HUES64 (cell line): ENCODE measurements at regions not wholly inside any gene's neighbourhood (a gene's known extent, or its start where the extent isn't known, plus 50 kb on each side); places are given as distances from the start of the nearest gene placed in this dataset.

Source experiments
- H3K27ac ChIP-seq: 2 replicates; pipeline ENCODE4 v1.7.0; 2013; ENCODE audit warnings: low read depth, low read length, inconsistent platforms
- H3K27me3 ChIP-seq: 2 replicates; pipeline ENCODE4 v1.6.1; 2013; ENCODE audit warnings: mild to moderate bottlenecking, low read length; ENCODE audit not compliant: insufficient read depth
- H3K36me3 ChIP-seq: 2 replicates; pipeline ENCODE4 v1.6.1; 2013; ENCODE audit warnings: mild to moderate bottlenecking, low read length; ENCODE audit not compliant: insufficient read depth
- H3K4me1 ChIP-seq: 2 replicates; pipeline ENCODE4 v1.6.1; 2013; ENCODE audit warnings: mild to moderate bottlenecking, low read length, moderate library complexity; ENCODE audit not compliant: insufficient read depth
- H3K4me3 ChIP-seq: 2 replicates; pipeline ENCODE4 v1.5.1; 2013; ENCODE audit warnings: mild to moderate bottlenecking, low read length, moderate library complexity
- H3K9ac ChIP-seq: 2 replicates; pipeline ENCODE4 v1.6.1; 2013; ENCODE audit warnings: mild to moderate bottlenecking, low read depth, low read length
- H3K9me3 ChIP-seq: 2 replicates; pipeline ENCODE4 v1.6.1; 2013; ENCODE audit warnings: low read depth, low read length; ENCODE audit not compliant: insufficient read depth
- WGBS: fragments of 150-250, 120-280 bp; methylation state at CpG from one replicate; pipeline ENCODE4 v1.1.7; 2013; ENCODE audit warnings: missing lambda C conversion rate; 5-methylcytosine and 5-hydroxymethylcytosine counted together

- WGBS, result 96% methylated on average over 8 of the region's 8 CpGs
- Histone ChIP-seq H3K27me3 (no peaks in the 10 kb centered on the region), H3K9me3 (no peaks in the 10 kb centered on the region), H3K27ac (no peak overlapping the region), H3K4me3 (no peak overlapping the region), H3K9ac (no peak overlapping the region), H3K36me3 (no peaks in the 10 kb centered on the region), H3K4me1 (no peaks in the 10 kb centered on the region)
These were observed 478.8 kb upstream of the ADAMTS16 start for GRCh38 chr5:4661326-4661725.

- H3K4me3 ChIP-seq, result no peak overlapping the region
- H3K4me1 ChIP-seq, result no peaks in the 10 kb centered on the region
- H3K36me3 ChIP-seq, result no peaks in the 10 kb centered on the region
- H3K9me3 ChIP-seq, result no peaks in the 10 kb centered on the region
- H3K27ac ChIP-seq, result no peak overlapping the region
- H3K27me3 ChIP-seq, result no peaks in the 10 kb centered on the region
- no peak overlapping the region for H3K9ac ChIP-seq
- WGBS, result 96% methylated on average over 7 of the region's 7 CpGs
These were observed 478.3 kb upstream of the ADAMTS16 start for GRCh38 chr5:4661836-4662235.

- no peak overlapping the region for H3K4me3 ChIP-seq
- 84% methylated on average over 5 of the region's 5 CpGs for WGBS
- H3K27me3 ChIP-seq, result no peaks in the 10 kb centered on the region
- no peak overlapping the region for H3K27ac ChIP-seq
- no peaks in the 10 kb centered on the region for H3K4me1 ChIP-seq
- H3K9ac ChIP-seq, result no peak overlapping the region
- no peaks in the 10 kb centered on the region for H3K9me3 ChIP-seq
- no peaks in the 10 kb centered on the region for H3K36me3 ChIP-seq
These were observed 477.4 kb upstream of the ADAMTS16 start for GRCh38 chr5:4662756-4663155.

GRCh38 chr5:4665911-4666310 is 474.2 kb upstream of the ADAMTS16 start:
- no peak overlapping the region for H3K9ac ChIP-seq
- WGBS, result 83% methylated on average over 1 of the region's 2 CpGs

GRCh38 chr5:4674166-4674565 is 466.0 kb upstream of the ADAMTS16 start:
- Histone ChIP-seq H3K9ac (no peak overlapping the region), H3K27me3 (no peaks in the 10 kb centered on the region), H3K4me1 (no peaks in the 10 kb centered on the region), H3K27ac (no peak overlapping the region), H3K4me3 (no peak overlapping the region), H3K36me3 (no peaks in the 10 kb centered on the region), H3K9me3 (no peaks in the 10 kb centered on the region)
- WGBS, result 100% methylated on average over 1 of the region's 1 CpG

More at GRCh38 chr5:4665911-4666310, 474.2 kb upstream of the ADAMTS16 start:
- no peaks in the 10 kb centered on the region for H3K27me3 ChIP-seq
- H3K36me3 ChIP-seq, result no peaks in the 10 kb centered on the region
- H3K27ac ChIP-seq, result no peak overlapping the region
- H3K4me3 ChIP-seq, result no peak overlapping the region
- no peaks in the 10 kb centered on the region for H3K4me1 ChIP-seq
- H3K9me3 ChIP-seq, result no peaks in the 10 kb centered on the region

GRCh38 chr5:4676934-4677333 is 463.2 kb upstream of the ADAMTS16 start:
- Histone ChIP-seq H3K27ac (no peak overlapping the region), H3K9ac (no peak overlapping the region), H3K9me3 (no peaks in the 10 kb centered on the region), H3K4me3 (no peak overlapping the region), H3K27me3 (no peaks in the 10 kb centered on the region), H3K36me3 (no peaks in the 10 kb centered on the region), H3K4me1 (no peaks in the 10 kb centered on the region)
- WGBS, result 90% methylated on average over 2 of the region's 4 CpGs

- no peaks in the 10 kb centered on the region for H3K36me3 ChIP-seq
These were observed 455.2 kb upstream of the ADAMTS16 start for GRCh38 chr5:4684946-4685345.

GRCh38 chr5:4698596-4698995 is 441.5 kb upstream of the ADAMTS16 start:
- Histone ChIP-seq H3K4me1 (no peaks in the 10 kb centered on the region), H3K27me3 (no peaks in the 10 kb centered on the region), H3K4me3 (no peak overlapping the region), H3K9ac (no peak overlapping the region), H3K9me3 (no peaks in the 10 kb centered on the region), H3K36me3 (no peaks in the 10 kb centered on the region), H3K27ac (no peak overlapping the region)
- WGBS, result 94% methylated on average over 6 of the region's 6 CpGs

More at GRCh38 chr5:4684946-4685345, 455.2 kb upstream of the ADAMTS16 start:
- Histone ChIP-seq H3K27me3 (no peaks in the 10 kb centered on the region), H3K4me1 (no peaks in the 10 kb centered on the region), H3K4me3 (no peak overlapping the region), H3K9ac (no peak overlapping the region), H3K27ac (no peak overlapping the region), H3K9me3 (0 out of 2 replicates have a peak, but pooled peaks cover 6% of the 10 kb centered on the region)

- no peaks in the 10 kb centered on the region for H3K27me3 ChIP-seq
- no peak overlapping the region for H3K9ac ChIP-seq
- H3K27ac ChIP-seq, result no peak overlapping the region
- H3K4me1 ChIP-seq, result no peaks in the 10 kb centered on the region
- H3K36me3 ChIP-seq, result no peaks in the 10 kb centered on the region
- no peaks in the 10 kb centered on the region for H3K9me3 ChIP-seq
- no peak overlapping the region for H3K4me3 ChIP-seq
- 88% methylated on average over 6 of the region's 6 CpGs for WGBS
These were observed 440.5 kb upstream of the ADAMTS16 start for GRCh38 chr5:4699592-4699991.

- Histone ChIP-seq H3K27ac (no peak overlapping the region), H3K4me1 (no peaks in the 10 kb centered on the region), H3K4me3 (no peak overlapping the region), H3K27me3 (no peaks in the 10 kb centered on the region), H3K36me3 (no peaks in the 10 kb centered on the region), H3K9me3 (no peaks in the 10 kb centered on the region), H3K9ac (no peak overlapping the region)
- 69% methylated on average over 7 of the region's 7 CpGs for WGBS
These were observed 440.1 kb upstream of the ADAMTS16 start for GRCh38 chr5:4700069-4700468.

GRCh38 chr5:4700871-4701270 is 439.3 kb upstream of the ADAMTS16 start:
- H3K36me3 ChIP-seq, result no peaks in the 10 kb centered on the region
- 91% methylated on average over 3 of the region's 3 CpGs for WGBS
- no peaks in the 10 kb centered on the region for H3K4me1 ChIP-seq
- H3K4me3 ChIP-seq, result no peak overlapping the region
- no peak overlapping the region for H3K9ac ChIP-seq
- no peaks in the 10 kb centered on the region for H3K9me3 ChIP-seq
- H3K27me3 ChIP-seq, result no peaks in the 10 kb centered on the region
- no peak overlapping the region for H3K27ac ChIP-seq

- H3K4me1 ChIP-seq, result no peaks in the 10 kb centered on the region
- 96% methylated on average over 4 of the region's 4 CpGs for WGBS
- no peak overlapping the region for H3K4me3 ChIP-seq
- H3K9ac ChIP-seq, result no peak overlapping the region
- H3K36me3 ChIP-seq, result no peaks in the 10 kb centered on the region
- H3K9me3 ChIP-seq, result no peaks in the 10 kb centered on the region
- H3K27ac ChIP-seq, result no peak overlapping the region
- H3K27me3 ChIP-seq, result no peaks in the 10 kb centered on the region
These were observed 436.1 kb upstream of the ADAMTS16 start for GRCh38 chr5:4703931-4704458.
